ENCODE measurements at regions not wholly inside any gene's neighbourhood (a gene's known extent, or its start where the extent isn't known, plus 50 kb on each side); places are given as distances from the start of the nearest gene placed in this dataset.

GRCh38 chrX:20591246-20591645, 324.5 kb upstream of the RPS6KA3 start:
- TF ChIP-seq POLR2A (IDR thresholded peaks at IDR 0.05), result no peak
- TF ChIP-seq CTCF (IDR thresholded peaks at IDR 0.05), result no peak

GRCh38 chrX:20585782-20586181, 319.1 kb upstream of the RPS6KA3 start:
- ATAC-seq (no peak), DNase-seq (no peak)
- intact Hi-C loops (cut with DNase I), result no loop called here
- no peaks in the 10 kb centered on the region for H3K4me1 ChIP-seq
- H3K9me3 ChIP-seq, result peaks cover 0 to 20% (median 0%) of the 10 kb centered on the region in 12 donors
- H3K27ac ChIP-seq, result no peak overlapping the region
- no peaks in the 10 kb centered on the region for H3K36me3 ChIP-seq
- no peak for TF ChIP-seq POLR2A (IDR thresholded peaks at IDR 0.05)
- no peak for TF ChIP-seq CTCF (IDR thresholded peaks at IDR 0.05)
- no peak overlapping the region for H3K4me3 ChIP-seq
- 14 to 37% (median 32%) methylated on average over 2 of the region's 2 CpGs for WGBS, 4 donors
- no peaks in the 10 kb centered on the region for H3K27me3 ChIP-seq

More at GRCh38 chrX:20591246-20591645, 324.5 kb upstream of the RPS6KA3 start:
- WGBS, 4 donors, result 68 to 79% (median 78%) methylated on average over 2 of the region's 2 CpGs
- intact Hi-C loops (cut with DNase I), result no loop called here
- no peak for DNase-seq
- no peaks in the 10 kb centered on the region for H3K36me3 ChIP-seq
- peaks cover 0 to 4% (median 0%) of the 10 kb centered on the region in 9 donors for H3K27me3 ChIP-seq
- H3K4me1 ChIP-seq, result no peaks in the 10 kb centered on the region
- no peak for ATAC-seq
- no peak overlapping the region for H3K4me3 ChIP-seq
- peaks cover 0 to 20% (median 0%) of the 10 kb centered on the region in 12 donors for H3K9me3 ChIP-seq
- H3K27ac ChIP-seq, result no peak overlapping the region

DNA sequence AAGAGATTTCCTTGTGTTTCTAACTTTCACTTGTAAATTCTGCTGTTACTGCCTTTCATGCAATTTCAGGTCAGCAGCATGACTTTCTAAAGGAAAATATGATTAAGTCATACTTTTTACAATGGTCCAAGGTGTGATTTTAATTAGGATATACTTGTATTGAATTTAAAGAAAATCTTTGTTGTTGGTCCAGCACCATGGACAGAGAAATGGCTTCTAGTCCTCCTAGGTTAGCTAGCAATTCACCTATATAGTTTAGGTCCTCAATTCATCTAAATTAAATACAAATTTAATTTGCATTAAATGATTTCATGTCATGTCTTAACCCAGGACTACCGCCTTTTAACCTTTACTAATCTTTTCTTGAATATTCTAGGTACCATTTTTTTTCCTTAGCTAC, 304.9 kb upstream of the RPS6KA3 start:
- no peak for ATAC-seq
- intact Hi-C loops (cut with DNase I), result no loop called here
- TF ChIP-seq POLR2A (IDR thresholded peaks at IDR 0.05) (no peak), CTCF (IDR thresholded peaks at IDR 0.05) (no peak)
- no peaks in the 10 kb centered on the region for H3K4me1 ChIP-seq
- no peaks in the 10 kb centered on the region for H3K36me3 ChIP-seq
- DNase-seq, result no peak
- H3K27ac ChIP-seq, result no peak overlapping the region
- H3K4me3 ChIP-seq, result no peak overlapping the region
- H3K27me3 ChIP-seq, result no peaks in the 10 kb centered on the region
- WGBS, 4 donors, result 38 to 68% (median 52%) methylated on average over 1 of the region's 1 CpG
- no peaks in the 10 kb centered on the region for H3K9me3 ChIP-seq

- TF ChIP-seq POLR2A (IDR thresholded peaks at IDR 0.05), result no peak
- no peak for TF ChIP-seq CTCF (IDR thresholded peaks at IDR 0.05)
- no peak for ATAC-seq
- intact Hi-C loops (cut with DNase I), result no loop called here
These were observed 300.4 kb upstream of the RPS6KA3 start for GRCh38 chrX:20567108-20567507.

More at GRCh38 chrX:20567108-20567507, 300.4 kb upstream of the RPS6KA3 start:
- H3K4me3 ChIP-seq, result no peak overlapping the region
- no peaks in the 10 kb centered on the region for H3K4me1 ChIP-seq
- no peak for DNase-seq
- no peak overlapping the region for H3K27ac ChIP-seq
- H3K36me3 ChIP-seq, result no peaks in the 10 kb centered on the region
- H3K27me3 ChIP-seq, result no peaks in the 10 kb centered on the region
- no peaks in the 10 kb centered on the region for H3K9me3 ChIP-seq
